Colonic mucosa (tissue), 4 donors: ENCODE measurements at regions not wholly inside any gene's neighbourhood (a gene's known extent, or its start where the extent isn't known, plus 50 kb on each side); places are given as distances from the start of the nearest gene placed in this dataset. TPM values are rescaled to one million over a fixed set of nuclear protein-coding genes. Genes with fewer than 3 reads are reported as not detected.
A peak's percentile ranks its signal among the peaks of the same experiment; 100 is the strongest.
"Not testable (repeated sequence)": the region's sequence is repeated elsewhere in the genome, so short reads cannot be mapped to it uniquely, and the experiment has no call there.

ENCODE experiments used
- DNase-seq: peaks from one replicate; pipeline ENCODE4 v3.0.0-alpha.2; 2020
- H3K27ac ChIP-seq: fragments of 200-600 bp; one replicate; pipeline ENCODE4 v1.8.0; 2021
- H3K27me3 ChIP-seq: fragments of 200-600 bp; one replicate; pipeline ENCODE4 v1.8.0; 2021
- H3K36me3 ChIP-seq: fragments of 200-600 bp; one replicate; pipeline ENCODE4 v1.8.0; 2021
- H3K4me1 ChIP-seq: fragments of 200-600 bp; one replicate; pipeline ENCODE4 v1.8.0; 2021; ENCODE audit warnings: mild to moderate bottlenecking
- H3K4me3 ChIP-seq: fragments of 200-600 bp; one replicate; pipeline ENCODE4 v1.8.0; 2021
- H3K9ac ChIP-seq, 2 donors: one replicate each; pipeline ENCODE4 v1.7.0; 2013; ENCODE audit warnings: control low read depth in 2 of 2, low read depth in 2 of 2, low read length in 2 of 2
- H3K9me3 ChIP-seq: fragments of 200-600 bp; one replicate; pipeline ENCODE4 v1.8.0; 2021
- intact Hi-C: fragments of 100-400 bp; cut with DNase I; formaldehyde crosslinking; loops from one replicate; pipeline ENCODE4 v1.14.1; 2022
- microRNA-seq: library from miRNA; unstranded; fragments of <30 nt; microRNA quantifications from one replicate; pipeline ENCODE4, GENCODE V29; 2019
- TF ChIP-seq, protein P1 (sequence below): fragments of 200-600 bp; IDR thresholded peaks from one replicate; pipeline ENCODE4 v1.8.0; 2022; ENCODE audit warnings: antibody characterized with exemption, mild to moderate bottlenecking
- donor health status: healthy.
- donor health status: DM: no; HTN: no; CAD: no.
- donor health status: DM: no; HTN: no; CAD: no.

DNA sequence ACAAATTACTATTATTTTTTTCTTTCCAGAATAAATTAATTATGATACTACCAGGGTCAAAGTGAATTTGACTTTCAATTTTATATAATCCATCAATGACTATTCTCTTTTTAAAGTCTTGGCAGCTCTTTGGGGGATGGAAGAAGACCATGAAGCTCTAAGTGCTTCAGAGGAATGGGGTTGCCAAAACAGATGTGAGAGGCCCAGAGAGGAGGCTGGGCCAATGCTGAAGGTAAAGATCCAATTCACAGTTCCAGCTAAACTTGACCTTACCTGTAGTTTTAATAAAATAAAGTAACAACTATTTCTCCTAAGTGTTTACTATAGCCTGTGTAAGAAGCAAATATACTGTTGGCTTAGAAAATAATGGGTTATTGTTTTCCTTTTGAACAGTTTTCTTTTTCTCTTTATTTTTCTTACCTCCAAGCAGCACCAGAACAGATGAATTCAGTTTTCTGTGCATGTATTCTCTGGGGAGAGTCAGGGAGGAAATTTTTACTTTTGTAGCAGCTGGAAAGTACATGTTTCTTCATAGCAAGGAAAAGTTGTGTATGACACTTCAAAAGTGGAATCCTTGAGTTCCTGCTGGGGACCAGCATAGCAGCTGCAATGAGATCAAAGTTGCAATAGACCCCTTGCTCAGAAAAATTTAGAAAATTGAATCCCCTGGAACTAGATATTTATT is 104.9 kb downstream of the CEP44 start:
- Histone ChIP-seq H3K4me1 (no peaks in the 10 kb centered on the region), H3K9me3 (no peaks in the 10 kb centered on the region), H3K27ac (no peak overlapping the region), H3K4me3 (no peak overlapping the region), H3K9ac (no peak overlapping the region), H3K36me3 (no peaks in the 10 kb centered on the region), H3K27me3 (no peaks in the 10 kb centered on the region)
- TF ChIP-seq, protein P1, sequence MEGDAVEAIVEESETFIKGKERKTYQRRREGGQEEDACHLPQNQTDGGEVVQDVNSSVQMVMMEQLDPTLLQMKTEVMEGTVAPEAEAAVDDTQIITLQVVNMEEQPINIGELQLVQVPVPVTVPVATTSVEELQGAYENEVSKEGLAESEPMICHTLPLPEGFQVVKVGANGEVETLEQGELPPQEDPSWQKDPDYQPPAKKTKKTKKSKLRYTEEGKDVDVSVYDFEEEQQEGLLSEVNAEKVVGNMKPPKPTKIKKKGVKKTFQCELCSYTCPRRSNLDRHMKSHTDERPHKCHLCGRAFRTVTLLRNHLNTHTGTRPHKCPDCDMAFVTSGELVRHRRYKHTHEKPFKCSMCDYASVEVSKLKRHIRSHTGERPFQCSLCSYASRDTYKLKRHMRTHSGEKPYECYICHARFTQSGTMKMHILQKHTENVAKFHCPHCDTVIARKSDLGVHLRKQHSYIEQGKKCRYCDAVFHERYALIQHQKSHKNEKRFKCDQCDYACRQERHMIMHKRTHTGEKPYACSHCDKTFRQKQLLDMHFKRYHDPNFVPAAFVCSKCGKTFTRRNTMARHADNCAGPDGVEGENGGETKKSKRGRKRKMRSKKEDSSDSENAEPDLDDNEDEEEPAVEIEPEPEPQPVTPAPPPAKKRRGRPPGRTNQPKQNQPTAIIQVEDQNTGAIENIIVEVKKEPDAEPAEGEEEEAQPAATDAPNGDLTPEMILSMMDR, result no peak
- no peak for DNase-seq
- intact Hi-C loops, result no loop called here

DNA sequence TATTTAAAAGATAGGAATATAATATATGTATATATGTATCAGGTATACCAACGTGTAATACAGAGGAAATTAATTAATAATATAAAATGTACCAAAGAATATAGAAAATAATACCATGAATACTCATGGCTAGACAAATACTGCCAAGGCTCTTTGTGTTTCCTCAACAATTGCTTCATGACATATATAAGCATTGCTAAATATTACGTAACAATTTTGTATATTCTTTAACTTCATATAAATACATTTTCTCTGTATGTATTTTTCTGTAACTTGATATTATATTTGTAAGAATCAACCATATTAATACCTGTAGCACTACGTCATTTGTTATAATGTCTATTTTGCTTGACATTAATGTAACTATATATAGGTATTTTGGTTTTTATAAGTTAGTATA is 104.0 kb downstream of the CEP44 start:
- Histone ChIP-seq H3K27me3 (no peaks in the 10 kb centered on the region), H3K4me1 (no peaks in the 10 kb centered on the region), H3K27ac (no peak overlapping the region), H3K36me3 (no peaks in the 10 kb centered on the region), H3K9me3 (no peaks in the 10 kb centered on the region), H3K9ac (no peak overlapping the region), H3K4me3 (no peak overlapping the region)
- TF ChIP-seq, protein P1, result no peak
- no peak for DNase-seq
- intact Hi-C loops, result no loop called here

DNA sequence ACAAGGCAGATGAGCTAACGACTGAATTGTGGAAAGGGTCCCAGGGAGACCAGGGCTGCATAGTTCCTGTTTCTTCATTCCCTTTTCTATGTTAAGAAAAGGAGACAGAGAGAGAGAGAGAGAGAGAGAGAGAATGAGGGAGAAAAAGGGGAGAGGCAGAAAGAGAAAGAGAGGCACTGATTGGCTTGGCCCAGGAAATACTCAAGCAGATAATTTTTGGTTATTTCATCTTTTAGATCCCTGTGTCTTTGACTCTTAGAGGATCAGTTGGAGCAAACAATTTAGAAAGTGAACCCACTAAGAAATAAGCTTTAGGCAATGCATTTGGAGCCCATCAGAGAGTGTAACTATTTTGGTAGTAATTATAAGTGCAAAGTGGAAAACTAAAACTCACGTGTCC is 103.4 kb downstream of the CEP44 start:
- H3K4me1 ChIP-seq, result no peaks in the 10 kb centered on the region
- H3K4me3 ChIP-seq, result no peak overlapping the region
- no peak overlapping the region for H3K9ac ChIP-seq
- H3K27ac ChIP-seq, result no peak overlapping the region
- no peaks in the 10 kb centered on the region for H3K9me3 ChIP-seq
- H3K27me3 ChIP-seq, result no peaks in the 10 kb centered on the region
- H3K36me3 ChIP-seq, result no peaks in the 10 kb centered on the region
- TF ChIP-seq, protein P1, result no peak
- intact Hi-C loops, result no loop called here
- no peak for DNase-seq

DNA sequence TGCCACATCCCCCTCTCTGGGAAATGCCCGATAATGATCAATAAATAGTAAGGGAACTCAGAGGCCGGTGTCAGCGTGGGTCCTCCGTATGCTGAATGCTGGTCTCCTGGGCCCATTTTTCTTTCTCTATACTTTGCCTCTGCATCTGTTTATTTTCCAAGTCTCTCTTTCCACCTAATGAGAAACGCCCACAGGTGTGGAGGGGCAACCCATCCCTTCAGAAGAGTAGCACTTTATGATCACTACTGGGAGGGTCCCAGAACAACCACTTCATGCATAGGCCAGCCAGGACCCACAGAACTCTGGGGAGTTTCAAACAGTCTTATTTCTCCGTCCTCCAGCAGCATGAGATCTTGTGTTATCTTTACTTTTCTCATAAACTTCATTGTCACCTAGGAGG is 100.1 kb downstream of the CEP44 start:
- TF ChIP-seq, protein P1, result no peak
- H3K36me3 ChIP-seq, result no peaks in the 10 kb centered on the region
- no peaks in the 10 kb centered on the region for H3K27me3 ChIP-seq
- H3K9ac ChIP-seq, result no peak overlapping the region
- no peak overlapping the region for H3K4me3 ChIP-seq
- intact Hi-C loops, result no loop called here
- no peaks in the 10 kb centered on the region for H3K9me3 ChIP-seq
- H3K4me1 ChIP-seq, result no peaks in the 10 kb centered on the region
- no peak overlapping the region for H3K27ac ChIP-seq
- DNase-seq, result no peak

DNA sequence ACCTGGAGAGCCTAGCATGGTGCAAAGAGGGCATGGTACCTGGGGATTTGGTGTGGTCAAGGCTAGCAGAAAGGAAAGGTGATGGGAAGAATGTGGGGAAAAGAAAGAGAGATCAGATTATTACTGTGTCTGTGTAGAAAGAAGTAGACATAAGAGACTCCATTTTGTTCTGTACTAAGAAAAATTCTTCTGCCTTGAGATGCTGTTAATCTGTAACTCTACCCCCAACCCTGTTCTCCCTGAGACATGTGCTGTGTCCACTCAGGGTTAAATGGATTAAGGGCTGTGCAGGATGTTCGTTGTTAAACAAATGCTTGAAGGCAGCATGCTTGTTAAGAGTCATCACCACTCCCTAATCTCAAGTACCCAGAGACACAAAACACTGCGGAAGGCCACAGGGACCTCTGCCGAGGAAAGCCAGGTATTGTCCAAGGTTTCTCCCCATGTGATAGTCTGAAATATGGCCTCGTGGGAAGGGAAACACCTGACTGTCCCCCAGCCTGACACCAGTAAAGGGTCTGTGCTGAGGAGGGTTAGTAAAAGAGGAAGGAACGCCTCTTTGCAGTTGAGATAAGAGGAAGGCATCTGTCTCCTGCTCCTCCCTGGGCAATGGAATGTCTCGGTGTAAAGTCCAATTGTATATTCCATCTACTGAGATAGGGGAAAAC is 99.4 kb downstream of the CEP44 start:
- peak; percentile 35 for DNase-seq
- not testable (repeated sequence) for H3K27ac ChIP-seq

More for the DNA sequence above, 99.4 kb downstream of the CEP44 start:
- H3K36me3 ChIP-seq, H3K27me3 ChIP-seq, H3K9me3 ChIP-seq, H3K4me3 ChIP-seq, intact Hi-C loops, H3K4me1 ChIP-seq, H3K9ac ChIP-seq: not testable (repeated sequence)

Small RNAs in the stretch of these regions (microRNA-seq; reads per million reads assigned to microRNA genes)
- gene MIR4276, result not detected
